ENCODE measurements at regions not wholly inside any gene's neighbourhood (a gene's known extent, or its start where the extent isn't known, plus 50 kb on each side); places are given as distances from the start of the nearest gene placed in this dataset.

DNA sequence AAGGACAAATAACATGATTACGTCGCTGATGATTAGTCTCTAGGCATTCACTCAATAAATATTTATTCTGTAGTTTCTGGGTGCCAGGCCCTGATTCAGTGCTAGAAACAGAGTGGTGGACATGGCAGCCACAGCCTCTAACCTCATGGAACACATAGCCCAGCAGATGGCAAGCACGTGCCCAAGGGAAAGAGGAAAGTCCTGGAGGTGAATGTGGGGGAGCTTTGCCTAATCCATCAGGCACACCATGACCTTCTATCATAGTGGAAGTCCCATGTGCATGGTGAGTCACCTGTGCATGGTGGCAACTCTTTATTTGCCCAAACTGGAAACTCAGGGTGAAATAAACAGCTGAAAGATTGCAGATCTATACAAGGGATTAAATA is 143.0 kb upstream of the TNFAIP3 start:
- H3K27ac ChIP-seq (ENCODE audit: low read length) = no peak overlapping the region
- ATAC-seq = no peak
- no peak overlapping the region for H3K4me3 ChIP-seq (ENCODE audit: low read depth in 2 of 2, low read length in 2 of 2)
- H3K27me3 ChIP-seq (ENCODE audit: control insufficient read depth, insufficient read depth, low read length) = no peaks in the 10 kb centered on the region
- TF ChIP-seq POLR2AphosphoS5 (IDR thresholded peaks at IDR 0.05; ENCODE audit: low read depth, low read length) (no peak), SIN3A (IDR thresholded peaks at IDR 0.05; ENCODE audit: borderline replicate concordance, insufficient read depth, low read depth, low read length) (no peak), TCF7L2 (IDR thresholded peaks at IDR 0.05; ENCODE audit: low read depth, low read length) (no peak)
- TF ChIP-seq, protein P1, sequence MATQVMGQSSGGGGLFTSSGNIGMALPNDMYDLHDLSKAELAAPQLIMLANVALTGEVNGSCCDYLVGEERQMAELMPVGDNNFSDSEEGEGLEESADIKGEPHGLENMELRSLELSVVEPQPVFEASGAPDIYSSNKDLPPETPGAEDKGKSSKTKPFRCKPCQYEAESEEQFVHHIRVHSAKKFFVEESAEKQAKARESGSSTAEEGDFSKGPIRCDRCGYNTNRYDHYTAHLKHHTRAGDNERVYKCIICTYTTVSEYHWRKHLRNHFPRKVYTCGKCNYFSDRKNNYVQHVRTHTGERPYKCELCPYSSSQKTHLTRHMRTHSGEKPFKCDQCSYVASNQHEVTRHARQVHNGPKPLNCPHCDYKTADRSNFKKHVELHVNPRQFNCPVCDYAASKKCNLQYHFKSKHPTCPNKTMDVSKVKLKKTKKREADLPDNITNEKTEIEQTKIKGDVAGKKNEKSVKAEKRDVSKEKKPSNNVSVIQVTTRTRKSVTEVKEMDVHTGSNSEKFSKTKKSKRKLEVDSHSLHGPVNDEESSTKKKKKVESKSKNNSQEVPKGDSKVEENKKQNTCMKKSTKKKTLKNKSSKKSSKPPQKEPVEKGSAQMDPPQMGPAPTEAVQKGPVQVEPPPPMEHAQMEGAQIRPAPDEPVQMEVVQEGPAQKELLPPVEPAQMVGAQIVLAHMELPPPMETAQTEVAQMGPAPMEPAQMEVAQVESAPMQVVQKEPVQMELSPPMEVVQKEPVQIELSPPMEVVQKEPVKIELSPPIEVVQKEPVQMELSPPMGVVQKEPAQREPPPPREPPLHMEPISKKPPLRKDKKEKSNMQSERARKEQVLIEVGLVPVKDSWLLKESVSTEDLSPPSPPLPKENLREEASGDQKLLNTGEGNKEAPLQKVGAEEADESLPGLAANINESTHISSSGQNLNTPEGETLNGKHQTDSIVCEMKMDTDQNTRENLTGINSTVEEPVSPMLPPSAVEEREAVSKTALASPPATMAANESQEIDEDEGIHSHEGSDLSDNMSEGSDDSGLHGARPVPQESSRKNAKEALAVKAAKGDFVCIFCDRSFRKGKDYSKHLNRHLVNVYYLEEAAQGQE (IDR thresholded peaks at IDR 0.05; ENCODE audit: insufficient read depth in 1 of 2, low read depth in 2 of 2, low read length in 1 of 2) = no peak
- TF ChIP-seq, protein P2, sequence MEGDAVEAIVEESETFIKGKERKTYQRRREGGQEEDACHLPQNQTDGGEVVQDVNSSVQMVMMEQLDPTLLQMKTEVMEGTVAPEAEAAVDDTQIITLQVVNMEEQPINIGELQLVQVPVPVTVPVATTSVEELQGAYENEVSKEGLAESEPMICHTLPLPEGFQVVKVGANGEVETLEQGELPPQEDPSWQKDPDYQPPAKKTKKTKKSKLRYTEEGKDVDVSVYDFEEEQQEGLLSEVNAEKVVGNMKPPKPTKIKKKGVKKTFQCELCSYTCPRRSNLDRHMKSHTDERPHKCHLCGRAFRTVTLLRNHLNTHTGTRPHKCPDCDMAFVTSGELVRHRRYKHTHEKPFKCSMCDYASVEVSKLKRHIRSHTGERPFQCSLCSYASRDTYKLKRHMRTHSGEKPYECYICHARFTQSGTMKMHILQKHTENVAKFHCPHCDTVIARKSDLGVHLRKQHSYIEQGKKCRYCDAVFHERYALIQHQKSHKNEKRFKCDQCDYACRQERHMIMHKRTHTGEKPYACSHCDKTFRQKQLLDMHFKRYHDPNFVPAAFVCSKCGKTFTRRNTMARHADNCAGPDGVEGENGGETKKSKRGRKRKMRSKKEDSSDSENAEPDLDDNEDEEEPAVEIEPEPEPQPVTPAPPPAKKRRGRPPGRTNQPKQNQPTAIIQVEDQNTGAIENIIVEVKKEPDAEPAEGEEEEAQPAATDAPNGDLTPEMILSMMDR (IDR thresholded peaks at IDR 0.05) = no peak
- H3K9me3 ChIP-seq (ENCODE audit: control insufficient read depth, insufficient read depth, low read depth, low read length) = no peaks in the 10 kb centered on the region
- POLR2A ChIA-PET = no interaction called here
- no peaks in the 10 kb centered on the region for H3K4me1 ChIP-seq (ENCODE audit: control insufficient read depth, insufficient read depth, low read length)
- intact Hi-C loops (cut with micrococcal nuclease; ENCODE audit: unreplicated experiment) (no loop called here), in situ Hi-C loops (cut with HindIII; ENCODE audit: low pct_unique_long_range_greater_than_20kb, low sequenced_read_pairs) (no loop called here)
- no TSS peak for BruUV-seq (replicated peaks)
- CTCF ChIA-PET = no interaction called here
- no peak for DNase-seq (ENCODE audit: low read depth, low spot score)
- H3K36me3 ChIP-seq (ENCODE audit: control insufficient read depth, insufficient read depth, low read length) = no peaks in the 10 kb centered on the region

DNA sequence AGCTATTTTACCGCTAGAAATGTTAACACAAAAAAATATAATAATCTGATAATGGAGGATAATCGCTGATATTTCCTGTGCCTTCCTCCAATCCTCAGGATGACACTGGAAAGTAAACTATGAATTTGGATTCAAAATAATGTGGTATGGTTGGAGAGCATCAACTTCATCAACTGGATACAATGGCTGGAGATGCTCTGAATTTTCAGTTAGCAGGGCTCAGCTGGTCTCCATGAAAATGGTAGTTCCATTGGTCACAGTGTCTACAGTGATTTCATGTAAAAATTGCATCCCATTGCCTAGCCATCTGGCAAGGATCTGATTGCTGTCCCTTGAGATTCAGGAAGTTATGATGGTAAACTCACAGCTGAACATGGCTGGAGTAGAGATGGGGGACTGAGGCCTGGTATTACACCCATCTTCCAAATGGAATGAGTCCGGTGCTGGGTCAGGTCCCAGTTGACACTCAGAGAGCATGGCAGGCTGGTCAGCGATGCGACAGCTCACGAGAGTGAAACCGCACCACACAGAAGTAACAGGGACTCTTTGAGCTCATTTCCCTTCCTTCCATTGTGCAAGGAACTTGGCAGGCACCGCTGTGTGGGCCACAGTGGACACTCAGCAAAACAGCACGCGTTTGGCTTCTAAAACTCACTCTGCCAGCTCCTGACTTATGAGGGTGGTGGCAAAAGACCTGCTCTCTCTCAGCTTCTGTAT is 142.4 kb upstream of the TNFAIP3 start:
- ChIA-PET CTCF (no interaction called here), POLR2A (no interaction called here)
- H3K4me1 ChIP-seq (ENCODE audit: control insufficient read depth, insufficient read depth, low read length) = no peaks in the 10 kb centered on the region
- no peaks in the 10 kb centered on the region for H3K27me3 ChIP-seq (ENCODE audit: control insufficient read depth, insufficient read depth, low read length)
- DNase-seq (ENCODE audit: low read depth, low spot score) (no peak), ATAC-seq (no peak)
- intact Hi-C loops (cut with micrococcal nuclease; ENCODE audit: unreplicated experiment) = no loop called here
- TF ChIP-seq, protein P1 (IDR thresholded peaks at IDR 0.05; ENCODE audit: insufficient read depth in 1 of 2, low read depth in 2 of 2, low read length in 1 of 2) = no peak
- TF ChIP-seq POLR2AphosphoS5 (IDR thresholded peaks at IDR 0.05; ENCODE audit: low read depth, low read length) (no peak), TCF7L2 (IDR thresholded peaks at IDR 0.05; ENCODE audit: low read depth, low read length) (no peak), SIN3A (IDR thresholded peaks at IDR 0.05; ENCODE audit: borderline replicate concordance, insufficient read depth, low read depth, low read length) (no peak)
- TF ChIP-seq, protein P2 (IDR thresholded peaks at IDR 0.05) = no peak
- H3K27ac ChIP-seq (ENCODE audit: low read length) = no peak overlapping the region
- H3K4me3 ChIP-seq (ENCODE audit: low read depth in 2 of 2, low read length in 2 of 2) = no peak overlapping the region
- H3K36me3 ChIP-seq (ENCODE audit: control insufficient read depth, insufficient read depth, low read length) = no peaks in the 10 kb centered on the region
- BruUV-seq (replicated peaks) = no TSS peak
- no peaks in the 10 kb centered on the region for H3K9me3 ChIP-seq (ENCODE audit: control insufficient read depth, insufficient read depth, low read depth, low read length)
- in situ Hi-C loops (cut with HindIII; ENCODE audit: low pct_unique_long_range_greater_than_20kb, low sequenced_read_pairs) = no loop called here

All from Panc1 (cell line).